ENCODE measurements at regions not wholly inside any gene's neighbourhood (a gene's known extent, or its start where the extent isn't known, plus 50 kb on each side); places are given as distances from the start of the nearest gene placed in this dataset.

DNA sequence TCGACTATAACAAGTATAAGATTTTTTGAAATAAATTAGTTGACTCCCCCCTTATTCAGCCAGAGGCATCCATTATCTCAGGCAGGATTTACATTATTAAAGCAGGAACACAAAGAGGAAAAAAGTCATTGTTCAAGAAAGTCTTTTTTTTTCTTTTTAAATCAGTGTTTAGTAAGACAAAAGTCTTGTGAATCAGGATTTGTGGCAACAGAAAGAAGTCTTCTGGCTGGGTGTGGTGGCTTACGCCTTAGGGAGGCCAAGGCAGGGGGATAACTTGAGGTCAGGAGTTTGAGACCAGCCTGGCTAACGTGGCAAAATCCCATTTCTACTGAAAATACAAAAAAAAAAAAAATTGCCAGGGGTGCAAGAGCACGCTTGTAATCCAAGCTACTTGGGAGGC is 505.5 kb downstream of the LMO4 start:
- TF ChIP-seq, protein P1, sequence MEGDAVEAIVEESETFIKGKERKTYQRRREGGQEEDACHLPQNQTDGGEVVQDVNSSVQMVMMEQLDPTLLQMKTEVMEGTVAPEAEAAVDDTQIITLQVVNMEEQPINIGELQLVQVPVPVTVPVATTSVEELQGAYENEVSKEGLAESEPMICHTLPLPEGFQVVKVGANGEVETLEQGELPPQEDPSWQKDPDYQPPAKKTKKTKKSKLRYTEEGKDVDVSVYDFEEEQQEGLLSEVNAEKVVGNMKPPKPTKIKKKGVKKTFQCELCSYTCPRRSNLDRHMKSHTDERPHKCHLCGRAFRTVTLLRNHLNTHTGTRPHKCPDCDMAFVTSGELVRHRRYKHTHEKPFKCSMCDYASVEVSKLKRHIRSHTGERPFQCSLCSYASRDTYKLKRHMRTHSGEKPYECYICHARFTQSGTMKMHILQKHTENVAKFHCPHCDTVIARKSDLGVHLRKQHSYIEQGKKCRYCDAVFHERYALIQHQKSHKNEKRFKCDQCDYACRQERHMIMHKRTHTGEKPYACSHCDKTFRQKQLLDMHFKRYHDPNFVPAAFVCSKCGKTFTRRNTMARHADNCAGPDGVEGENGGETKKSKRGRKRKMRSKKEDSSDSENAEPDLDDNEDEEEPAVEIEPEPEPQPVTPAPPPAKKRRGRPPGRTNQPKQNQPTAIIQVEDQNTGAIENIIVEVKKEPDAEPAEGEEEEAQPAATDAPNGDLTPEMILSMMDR (IDR thresholded peaks at IDR 0.05) = no peak
- TF ChIP-seq POLR2AphosphoS5 (IDR thresholded peaks at IDR 0.05) (no peak), POLR2A (IDR thresholded peaks at IDR 0.05) (no peak), EP300 (IDR thresholded peaks at IDR 0.05) (no peak)
